ENCODE measurements at regions not wholly inside any gene's neighbourhood (a gene's known extent, or its start where the extent isn't known, plus 50 kb on each side); places are given as distances from the start of the nearest gene placed in this dataset.
"Not testable (repeated sequence)": the region's sequence is repeated elsewhere in the genome, so short reads cannot be mapped to it uniquely, and the experiment has no call there.

DNA sequence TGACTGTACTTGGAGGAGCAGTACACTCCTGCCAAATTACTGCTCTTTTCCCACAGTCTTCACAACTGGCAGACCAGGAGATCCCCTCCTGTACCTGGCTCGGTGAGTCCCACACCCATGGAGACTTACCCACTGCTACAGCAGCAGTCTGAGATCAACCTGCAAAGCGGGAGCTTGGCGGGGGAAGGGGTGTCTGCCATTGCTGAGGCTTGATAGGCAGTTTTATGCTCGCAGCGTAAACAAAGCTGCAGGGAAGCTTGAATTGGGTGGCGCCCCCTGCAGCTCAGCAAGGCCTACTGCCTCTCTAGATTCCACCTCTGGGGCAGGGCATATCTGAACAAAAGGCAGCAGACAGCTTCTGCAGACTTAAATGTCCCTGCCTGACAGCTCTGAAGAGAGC lies 74.4 kb downstream of the EXTL2 start:
- TF ChIP-seq, protein P1, sequence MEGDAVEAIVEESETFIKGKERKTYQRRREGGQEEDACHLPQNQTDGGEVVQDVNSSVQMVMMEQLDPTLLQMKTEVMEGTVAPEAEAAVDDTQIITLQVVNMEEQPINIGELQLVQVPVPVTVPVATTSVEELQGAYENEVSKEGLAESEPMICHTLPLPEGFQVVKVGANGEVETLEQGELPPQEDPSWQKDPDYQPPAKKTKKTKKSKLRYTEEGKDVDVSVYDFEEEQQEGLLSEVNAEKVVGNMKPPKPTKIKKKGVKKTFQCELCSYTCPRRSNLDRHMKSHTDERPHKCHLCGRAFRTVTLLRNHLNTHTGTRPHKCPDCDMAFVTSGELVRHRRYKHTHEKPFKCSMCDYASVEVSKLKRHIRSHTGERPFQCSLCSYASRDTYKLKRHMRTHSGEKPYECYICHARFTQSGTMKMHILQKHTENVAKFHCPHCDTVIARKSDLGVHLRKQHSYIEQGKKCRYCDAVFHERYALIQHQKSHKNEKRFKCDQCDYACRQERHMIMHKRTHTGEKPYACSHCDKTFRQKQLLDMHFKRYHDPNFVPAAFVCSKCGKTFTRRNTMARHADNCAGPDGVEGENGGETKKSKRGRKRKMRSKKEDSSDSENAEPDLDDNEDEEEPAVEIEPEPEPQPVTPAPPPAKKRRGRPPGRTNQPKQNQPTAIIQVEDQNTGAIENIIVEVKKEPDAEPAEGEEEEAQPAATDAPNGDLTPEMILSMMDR (IDR thresholded peaks at IDR 0.05), result not testable (repeated sequence)
- not testable (repeated sequence) for TF ChIP-seq POLR2A, POLR2AphosphoS5, EP300 (IDR thresholded peaks at IDR 0.05)
